ENCODE measurements at regions not wholly inside any gene's neighbourhood (a gene's known extent, or its start where the extent isn't known, plus 50 kb on each side); places are given as distances from the start of the nearest gene placed in this dataset.

DNA sequence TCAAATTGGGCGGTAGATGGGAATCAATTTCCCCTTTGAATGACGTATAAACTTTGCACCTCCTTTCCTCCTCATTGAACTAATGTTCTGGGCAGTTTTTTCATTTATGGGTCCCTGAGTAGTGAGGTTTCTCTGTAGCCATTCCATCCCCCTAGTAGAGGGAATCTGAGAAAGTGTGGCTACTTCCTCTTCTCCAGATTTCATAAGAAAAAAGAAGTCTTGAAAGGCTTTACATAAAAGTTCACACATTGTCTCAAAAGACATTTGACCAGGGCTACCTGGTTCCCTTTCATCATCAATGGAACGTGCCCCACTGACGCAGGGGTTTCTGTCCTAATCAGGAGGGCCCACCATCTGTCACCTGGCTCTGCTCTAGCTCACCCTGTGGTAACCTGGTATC is 57.3 kb downstream of the CTSL start:
- TF ChIP-seq, protein P1, sequence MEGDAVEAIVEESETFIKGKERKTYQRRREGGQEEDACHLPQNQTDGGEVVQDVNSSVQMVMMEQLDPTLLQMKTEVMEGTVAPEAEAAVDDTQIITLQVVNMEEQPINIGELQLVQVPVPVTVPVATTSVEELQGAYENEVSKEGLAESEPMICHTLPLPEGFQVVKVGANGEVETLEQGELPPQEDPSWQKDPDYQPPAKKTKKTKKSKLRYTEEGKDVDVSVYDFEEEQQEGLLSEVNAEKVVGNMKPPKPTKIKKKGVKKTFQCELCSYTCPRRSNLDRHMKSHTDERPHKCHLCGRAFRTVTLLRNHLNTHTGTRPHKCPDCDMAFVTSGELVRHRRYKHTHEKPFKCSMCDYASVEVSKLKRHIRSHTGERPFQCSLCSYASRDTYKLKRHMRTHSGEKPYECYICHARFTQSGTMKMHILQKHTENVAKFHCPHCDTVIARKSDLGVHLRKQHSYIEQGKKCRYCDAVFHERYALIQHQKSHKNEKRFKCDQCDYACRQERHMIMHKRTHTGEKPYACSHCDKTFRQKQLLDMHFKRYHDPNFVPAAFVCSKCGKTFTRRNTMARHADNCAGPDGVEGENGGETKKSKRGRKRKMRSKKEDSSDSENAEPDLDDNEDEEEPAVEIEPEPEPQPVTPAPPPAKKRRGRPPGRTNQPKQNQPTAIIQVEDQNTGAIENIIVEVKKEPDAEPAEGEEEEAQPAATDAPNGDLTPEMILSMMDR (IDR thresholded peaks at IDR 0.05; ENCODE audit: low read depth, low read length), result no peak
- no peak for TF ChIP-seq EZH2phosphoT487 (IDR thresholded peaks at IDR 0.05; ENCODE audit: low read depth)
